DOHH2 (cell line): ENCODE measurements at regions not wholly inside any gene's neighbourhood (a gene's known extent, or its start where the extent isn't known, plus 50 kb on each side); places are given as distances from the start of the nearest gene placed in this dataset.

Experiments used
- H3F3A ChIP-seq: fragments of 200-600 bp; sonication (generic), shearing (Covaris generic); 2 replicates; pipeline ENCODE4 v1.6.0; 2016; ENCODE audit warnings: antibody characterized with exemption, mild to moderate bottlenecking; ENCODE audit not compliant: control insufficient read depth, insufficient read depth
- H3K27ac ChIP-seq: fragments of 200-600 bp; sonication (generic); 2 replicates; pipeline ENCODE4 v1.5.1; 2014; ENCODE audit warnings: low read depth, mild to moderate bottlenecking, low read length, moderate library complexity
- H3K27me3 ChIP-seq: fragments of 200-600 bp; sonication (generic); 2 replicates; pipeline ENCODE4 v1.6.1; 2014; ENCODE audit warnings: mild to moderate bottlenecking, low read length, mixed read lengths; ENCODE audit not compliant: control insufficient read depth
- H3K36me3 ChIP-seq: fragments of 200-600 bp; sonication (generic); 2 replicates; pipeline ENCODE4 v1.6.1; 2014; ENCODE audit warnings: mild to moderate bottlenecking, low read length, moderate library complexity, mixed read lengths; ENCODE audit not compliant: control insufficient read depth
- H3K4me1 ChIP-seq: fragments of 200-600 bp; sonication (generic); 2 replicates; pipeline ENCODE4 v1.6.1; 2014; ENCODE audit warnings: mild to moderate bottlenecking, low read length, mixed read lengths; ENCODE audit not compliant: control insufficient read depth
- H3K4me2 ChIP-seq: fragments of 200-600 bp; sonication (generic); 2 replicates; pipeline ENCODE4 v1.6.0; 2014; ENCODE audit warnings: mild to moderate bottlenecking, low read length, moderate library complexity
- H3K4me3 ChIP-seq: fragments of 200-600 bp; sonication (generic); 2 replicates; pipeline ENCODE4 v1.5.1; 2014; ENCODE audit warnings: mild to moderate bottlenecking, low read length, mixed read lengths
- H3K79me2 ChIP-seq: fragments of 200-600 bp; sonication (generic); 2 replicates; pipeline ENCODE4 v1.6.1; 2014; ENCODE audit warnings: mild to moderate bottlenecking, low read length, mixed read lengths; ENCODE audit not compliant: control insufficient read depth
- H3K9me2 ChIP-seq: fragments of 200-600 bp; sonication (generic); replicated peaks from 2 replicates; pipeline ENCODE4 v1.6.1; 2014; ENCODE audit warnings: mild to moderate bottlenecking, low read length, mixed read lengths; ENCODE audit not compliant: control insufficient read depth
- H3K9me3 ChIP-seq: fragments of 200-600 bp; sonication (generic); 2 replicates; pipeline ENCODE4 v1.6.1; 2014; ENCODE audit warnings: antibody characterized with exemption, low read length, mixed read lengths; ENCODE audit not compliant: control insufficient read depth, insufficient read depth
- H4K20me1 ChIP-seq: fragments of 200-600 bp; sonication (generic); 2 replicates; pipeline ENCODE4 v1.6.0; 2014; ENCODE audit warnings: low read depth, mild to moderate bottlenecking, antibody characterized with exemption, low read length, moderate library complexity; ENCODE audit not compliant: control insufficient read depth, insufficient read depth
- CTCF ChIP-seq: fragments of 200-600 bp; sonication (generic); IDR thresholded peaks from one replicate; pipeline ENCODE4 v1.5.1; 2014; ENCODE audit warnings: antibody characterized with exemption, mild to moderate bottlenecking, low read depth, low read length; ENCODE audit not compliant: poor library complexity, severe bottlenecking
- EZH2phosphoT487 ChIP-seq: fragments of 200-600 bp; sonication (generic); IDR thresholded peaks from 2 replicates; pipeline ENCODE4 v1.6.1; 2017; ENCODE audit warnings: borderline replicate concordance, mild to moderate bottlenecking, antibody characterized with exemption, low read length, moderate library complexity, mixed read lengths

- H3K27me3 ChIP-seq: no peaks in the 10 kb centered on the region
- no peaks in the 10 kb centered on the region for H3K4me1 ChIP-seq
- H3K9me3 ChIP-seq: no peaks in the 10 kb centered on the region
- H3K36me3 ChIP-seq: no peaks in the 10 kb centered on the region
- no peaks in the 10 kb centered on the region for H3K79me2 ChIP-seq
- H3K4me3 ChIP-seq: no peak overlapping the region
- TF ChIP-seq CTCF (no peak), EZH2phosphoT487 (no peak)
- no peaks in the 10 kb centered on the region for H3K9me2 ChIP-seq
- H3K4me2 ChIP-seq: no peak overlapping the region
- no peak overlapping the region for H3K27ac ChIP-seq
- H3F3A ChIP-seq: no peaks in the 10 kb centered on the region
- no peaks in the 10 kb centered on the region for H4K20me1 ChIP-seq
Measured at GRCh38 chr10:5310914-5311313, 53.9 kb upstream of the UCN3 start.

GRCh38 chr10:5311617-5312016 is 53.1 kb upstream of the UCN3 start:
- Histone ChIP-seq H3F3A (no peaks in the 10 kb centered on the region), H3K27ac (no peak overlapping the region), H3K4me1 (no peaks in the 10 kb centered on the region), H3K9me3 (no peaks in the 10 kb centered on the region), H3K9me2 (no peaks in the 10 kb centered on the region), H3K4me3 (no peak overlapping the region), H3K4me2 (no peak overlapping the region), H3K27me3 (no peaks in the 10 kb centered on the region), H3K36me3 (no peaks in the 10 kb centered on the region), H3K79me2 (no peaks in the 10 kb centered on the region), H4K20me1 (no peaks in the 10 kb centered on the region)
- TF ChIP-seq EZH2phosphoT487 (no peak), CTCF (no peak)

GRCh38 chr10:5314840-5315239 is 49.9 kb upstream of the UCN3 start:
- H3K79me2 ChIP-seq: no peaks in the 10 kb centered on the region
- H3K27me3 ChIP-seq: no peaks in the 10 kb centered on the region
- no peak overlapping the region for H3K27ac ChIP-seq
- no peaks in the 10 kb centered on the region for H3F3A ChIP-seq
- no peak overlapping the region for H3K4me3 ChIP-seq
- no peaks in the 10 kb centered on the region for H3K9me2 ChIP-seq
- H4K20me1 ChIP-seq: no peaks in the 10 kb centered on the region
- no peak overlapping the region for H3K4me2 ChIP-seq
- no peak for TF ChIP-seq EZH2phosphoT487
- no peak for TF ChIP-seq CTCF
- H3K9me3 ChIP-seq: no peaks in the 10 kb centered on the region
- no peaks in the 10 kb centered on the region for H3K36me3 ChIP-seq
- H3K4me1 ChIP-seq: peaks cover 7% of the 10 kb centered on the region
